ENCODE measurements at regions not wholly inside any gene's neighbourhood (a gene's known extent, or its start where the extent isn't known, plus 50 kb on each side); places are given as distances from the start of the nearest gene placed in this dataset.
A peak's percentile ranks its signal among the peaks of the same experiment; 100 is the strongest.
"Not testable (repeated sequence)": the region's sequence is repeated elsewhere in the genome, so short reads cannot be mapped to it uniquely, and the experiment has no call there.

DNA sequence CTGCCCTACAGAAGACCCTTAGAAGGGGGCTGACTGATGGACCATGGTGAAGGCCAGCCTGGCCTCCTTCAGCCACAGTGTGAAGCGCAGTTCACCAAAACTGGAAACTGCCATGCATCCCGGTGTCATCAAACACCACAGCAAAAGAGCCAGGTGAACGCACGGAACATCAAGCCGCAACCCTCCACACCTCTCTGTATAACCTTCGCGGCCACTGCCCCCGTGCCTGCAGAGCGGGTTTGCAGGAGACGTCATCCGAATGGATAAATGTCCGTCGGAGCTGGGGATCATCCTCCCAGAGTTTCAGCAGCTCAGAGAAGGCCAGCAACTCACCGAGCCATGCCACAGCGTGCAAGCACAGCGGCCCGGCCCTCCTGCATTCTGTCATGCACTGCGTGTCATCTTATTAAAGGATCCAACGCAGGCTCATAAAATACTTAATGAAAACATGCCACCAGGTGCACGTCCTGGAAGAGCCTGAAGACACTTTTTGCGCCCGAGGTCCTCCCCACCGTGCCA is 309.9 kb downstream of the BRD1 start:
- no peak for DNase-seq (ENCODE audit: low read depth in 4 of 4, low spot score in 3 of 4)

DNA sequence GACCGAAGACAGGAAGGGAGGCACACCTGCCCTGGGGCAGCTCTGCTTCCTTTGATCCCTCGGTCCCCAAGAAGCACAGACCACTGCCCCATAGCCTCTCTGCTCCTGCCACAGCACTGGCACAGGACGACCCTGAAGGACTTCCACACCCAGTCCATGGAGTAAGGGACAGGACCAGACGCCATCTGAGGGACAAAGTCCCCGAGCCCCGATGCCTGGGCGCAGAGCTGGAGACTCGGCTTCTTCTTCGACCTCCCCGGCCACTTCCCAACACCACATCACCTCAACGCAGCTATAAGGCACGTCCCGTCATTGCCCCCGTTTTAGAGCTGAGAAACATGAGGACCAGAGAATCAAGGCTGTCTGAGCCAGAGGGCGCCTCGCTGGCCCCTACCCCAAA is 310.5 kb downstream of the BRD1 start:
- DNase-seq (ENCODE audit: low read depth in 4 of 4, low spot score in 3 of 4): no peak

DNA sequence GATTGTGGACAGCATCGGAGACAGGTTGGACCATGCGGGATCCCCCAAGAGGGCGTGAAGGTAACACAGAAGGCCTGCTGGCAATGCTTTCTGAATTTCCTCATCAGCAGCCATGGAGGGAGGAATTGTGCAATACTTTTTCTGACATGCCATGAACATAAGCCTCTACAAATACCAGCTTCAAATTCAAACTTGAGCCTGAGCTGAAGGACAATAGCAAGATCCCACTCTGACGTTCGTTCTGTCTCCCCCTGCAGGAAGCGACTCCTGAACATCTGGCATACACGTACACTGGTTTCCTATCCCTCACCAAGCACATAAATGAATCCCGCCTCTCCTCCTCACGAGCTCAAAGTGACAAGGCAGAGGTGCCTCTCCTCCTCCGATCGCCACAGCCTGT is 312.2 kb downstream of the BRD1 start:
- DNase-seq (ENCODE audit: low read depth in 4 of 4, low spot score in 3 of 4): no peak

DNA sequence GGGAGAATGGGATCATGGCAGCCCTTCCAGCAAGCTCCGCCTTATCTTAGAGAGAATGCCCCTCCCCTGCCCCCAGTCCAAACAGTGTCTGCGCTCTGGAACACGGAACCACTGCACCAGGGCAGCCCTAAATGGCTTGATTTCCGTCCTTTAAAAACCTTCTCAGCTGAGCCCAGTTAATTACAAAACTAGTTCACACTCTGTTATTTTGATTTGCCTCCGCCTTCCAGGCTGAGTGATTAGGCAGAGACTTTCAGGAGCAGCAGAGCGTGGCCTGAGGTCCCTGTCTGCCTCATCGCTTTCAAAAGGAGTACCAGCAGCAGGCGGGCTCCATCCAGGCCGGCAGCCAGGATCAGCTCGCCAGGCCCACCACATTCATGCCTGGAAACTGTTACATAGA is 313.0 kb downstream of the BRD1 start:
- peak in 1 of 4 donors; percentile 15 for DNase-seq (ENCODE audit: low read depth in 4 of 4, low spot score in 3 of 4)

DNA sequence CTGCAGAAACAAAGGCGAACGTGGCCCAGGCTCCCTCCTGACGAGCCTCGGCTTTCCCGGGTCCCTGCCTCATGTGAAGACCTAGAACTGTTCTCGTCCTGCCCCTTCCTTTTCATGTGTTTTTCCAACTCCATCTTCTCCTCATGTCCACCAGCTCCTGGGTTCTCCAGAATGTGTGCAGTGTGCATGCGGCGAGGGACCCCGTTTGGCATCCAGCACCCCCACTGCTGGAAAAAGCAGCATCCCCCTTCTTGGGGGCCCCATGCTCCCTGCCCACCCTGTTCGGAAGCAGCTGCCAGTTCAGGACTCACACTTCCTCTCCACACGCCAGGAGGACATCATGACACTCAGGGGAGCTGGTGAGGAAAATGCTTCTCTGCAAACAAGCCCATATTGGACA is 313.5 kb downstream of the BRD1 start:
- DNase-seq (ENCODE audit: low read depth in 4 of 4, low spot score in 3 of 4): no peak

DNA sequence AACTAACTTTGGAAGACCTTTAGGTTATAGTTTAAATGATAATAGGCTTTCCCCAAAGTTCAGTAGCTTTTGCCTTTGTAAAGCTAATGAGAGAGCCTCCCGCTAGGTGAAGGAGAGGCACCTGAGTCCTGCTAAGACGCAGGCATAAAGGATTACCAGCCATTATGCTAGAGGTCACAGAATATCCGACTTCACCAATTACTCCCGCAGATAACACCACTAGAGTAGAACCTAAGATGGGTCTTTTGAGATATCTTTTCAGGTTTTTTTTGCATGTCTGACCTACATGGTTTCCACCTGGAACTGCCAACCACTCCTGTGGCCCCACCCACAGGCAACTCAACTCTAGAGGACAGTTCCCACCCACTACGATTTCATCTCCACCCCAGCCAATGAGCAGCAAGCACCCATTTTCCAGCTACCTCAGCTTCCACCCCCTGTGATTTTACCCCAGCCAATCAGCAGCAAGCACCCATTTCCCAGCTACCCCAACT is 314.3 kb downstream of the BRD1 start:
- DNase-seq (ENCODE audit: low read depth in 4 of 4, low spot score in 3 of 4): no peak

DNA sequence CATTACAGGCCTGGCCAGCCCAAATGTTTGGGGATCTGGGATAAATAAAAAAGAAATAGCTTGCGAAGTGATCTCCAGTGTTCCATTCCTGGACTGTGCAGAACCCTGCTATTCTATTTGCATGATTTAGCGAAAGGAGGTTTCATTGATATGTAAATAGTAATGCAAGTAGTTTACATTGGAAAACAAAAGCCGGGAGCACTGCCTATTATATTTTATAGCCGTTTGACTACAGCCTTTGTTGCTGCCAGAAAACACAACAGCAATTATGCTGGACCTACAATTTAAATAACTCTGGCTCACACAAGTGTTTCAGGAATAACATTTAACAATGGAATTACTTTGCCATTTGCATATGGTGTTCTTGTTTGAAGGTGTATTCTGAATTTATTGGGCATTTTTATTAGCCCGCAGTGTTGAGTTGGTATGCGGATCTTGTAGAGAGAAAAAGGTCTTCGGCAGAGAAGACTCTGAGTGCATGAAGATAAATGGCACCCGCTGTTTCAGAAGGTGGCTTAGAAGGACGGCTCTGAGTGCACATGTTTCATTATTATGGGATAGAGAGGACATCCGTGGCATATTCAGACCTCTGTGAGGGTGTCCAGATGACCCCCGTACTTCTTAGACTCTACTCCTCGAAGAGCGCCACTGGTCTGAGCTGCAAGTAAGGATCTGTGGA is 315.0 kb downstream of the BRD1 start:
- DNase-seq (ENCODE audit: low read depth in 4 of 4, low spot score in 3 of 4): no peak

DNA sequence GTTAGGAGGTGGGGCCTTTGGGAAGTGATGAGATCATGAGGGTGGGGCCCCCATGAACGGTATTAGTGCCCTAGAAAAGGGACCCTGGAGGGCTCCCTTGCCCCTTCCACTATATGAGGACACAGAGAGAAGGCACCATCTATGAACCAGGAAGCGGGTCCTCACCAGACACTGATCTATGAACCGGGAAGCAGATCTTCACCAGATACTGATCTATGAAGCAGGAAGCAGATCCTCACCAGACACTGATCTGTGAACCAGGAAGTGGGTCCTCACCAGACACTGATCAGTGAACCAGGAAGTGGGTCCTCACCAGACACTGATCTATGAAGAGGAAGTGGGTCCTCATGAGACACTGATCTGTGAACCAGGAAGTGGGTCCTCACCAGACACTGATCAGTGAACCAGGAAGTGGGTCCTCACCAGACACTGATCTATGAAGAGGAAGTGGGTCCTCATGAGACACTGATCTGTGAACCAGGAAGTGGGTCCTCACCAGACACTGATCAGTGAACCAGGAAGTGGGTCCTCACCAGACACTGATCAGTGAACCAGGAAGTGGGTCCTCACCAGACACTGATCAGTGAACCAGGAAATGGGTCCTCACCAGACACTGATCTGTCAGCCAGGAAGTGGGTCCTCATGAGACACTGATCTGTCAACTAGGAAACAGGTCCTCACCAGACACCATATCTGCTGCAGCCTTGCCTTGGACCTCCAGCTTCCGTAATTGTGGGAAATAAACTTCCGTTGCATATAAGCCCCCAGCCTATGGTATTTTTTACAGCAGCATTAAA is 316.1 kb downstream of the BRD1 start:
- not testable (repeated sequence) for DNase-seq (ENCODE audit: low read depth in 4 of 4, low spot score in 3 of 4)

DNA sequence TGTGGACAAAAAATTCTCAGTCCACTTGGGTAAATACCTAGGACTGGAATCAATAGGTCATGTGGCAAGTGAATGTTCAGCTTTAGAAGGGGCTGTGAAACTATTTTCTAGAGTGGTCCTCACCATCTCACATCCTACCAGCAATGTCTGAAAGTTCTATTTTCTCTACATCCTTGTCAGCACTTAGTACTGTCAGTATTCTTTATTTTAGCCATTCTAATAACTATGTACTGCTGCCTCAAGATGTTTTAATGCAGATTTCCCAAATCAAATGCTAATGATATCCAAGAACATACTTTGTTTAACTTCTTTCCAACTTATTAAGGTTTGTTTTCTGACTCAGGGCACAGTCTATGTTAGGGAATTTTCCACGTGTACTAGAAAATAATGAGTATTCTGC is 317.0 kb downstream of the BRD1 start:
- DNase-seq (ENCODE audit: low read depth in 4 of 4, low spot score in 3 of 4): no peak

DNA sequence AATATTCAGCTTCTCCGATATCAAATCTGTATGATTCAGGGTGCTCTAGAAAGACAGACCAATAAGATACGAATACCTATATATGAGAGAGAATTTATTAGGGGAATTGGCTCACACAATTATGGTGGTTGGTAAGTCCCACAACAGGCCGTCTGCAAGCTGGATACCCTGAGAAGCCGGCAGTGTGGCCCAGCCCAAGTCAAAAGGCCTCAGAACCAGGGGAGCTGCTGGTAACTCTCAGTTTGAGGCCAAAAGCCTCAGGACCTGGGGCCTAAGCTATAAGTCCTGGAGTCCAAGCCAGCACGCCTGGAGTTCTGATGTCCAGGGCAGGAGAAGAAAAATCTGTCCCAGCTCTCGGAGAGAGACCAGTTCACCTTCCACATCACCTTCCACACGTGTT is 318.7 kb downstream of the BRD1 start:
- DNase-seq (ENCODE audit: low read depth in 4 of 4, low spot score in 3 of 4): no peak

DNA sequence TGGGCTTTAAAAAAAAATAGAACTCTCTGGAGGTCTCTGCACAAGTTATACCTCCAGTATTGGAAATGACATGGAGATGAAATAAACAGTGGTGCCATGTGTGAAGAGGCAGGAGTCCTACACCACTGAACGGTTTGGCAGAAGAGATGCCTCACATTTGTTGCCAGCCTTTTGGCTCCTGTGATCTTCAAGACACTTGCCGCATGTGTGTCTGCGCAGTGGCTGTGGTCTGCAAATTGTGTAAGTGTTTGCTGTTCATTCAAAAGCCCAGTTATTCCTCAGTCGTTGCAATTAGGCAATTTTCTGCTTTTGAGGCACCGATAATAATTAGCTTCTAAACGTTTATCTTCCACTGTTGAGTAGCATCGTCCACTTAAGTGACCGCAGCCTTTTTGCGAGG is 319.1 kb downstream of the BRD1 start:
- no peak for DNase-seq (ENCODE audit: low read depth in 4 of 4, low spot score in 3 of 4)

DNA sequence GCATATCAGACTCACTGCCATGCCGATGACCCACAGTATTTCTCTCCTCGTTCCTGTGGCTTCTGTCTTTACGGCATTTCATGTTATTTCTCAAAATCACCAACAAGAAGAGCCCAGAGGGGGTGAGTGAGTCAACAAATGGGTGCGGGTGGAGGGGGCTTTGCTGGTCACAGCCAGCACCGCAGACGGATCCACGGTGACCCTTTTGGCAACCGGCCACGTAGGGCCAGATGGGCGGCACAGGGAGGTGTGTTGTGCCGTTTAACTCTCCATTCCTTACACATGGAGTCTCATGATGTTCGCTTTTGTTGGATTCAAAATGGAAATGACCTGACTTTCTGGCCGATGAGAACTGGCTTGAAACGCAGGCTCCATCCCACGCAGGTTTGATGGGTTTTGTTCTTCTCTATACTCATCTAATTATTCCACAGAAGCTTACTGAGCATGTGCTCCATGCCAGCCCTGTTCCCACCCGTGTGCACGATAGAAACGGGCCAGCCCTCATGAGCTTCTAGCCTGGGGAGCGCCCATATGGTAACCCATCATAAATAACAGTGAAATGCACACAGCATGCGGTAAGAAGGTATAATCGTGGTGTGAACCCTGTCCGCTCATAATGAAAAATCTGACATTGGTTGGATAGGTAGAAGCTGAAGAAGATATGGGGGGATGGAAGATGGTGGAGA is 319.9 kb downstream of the BRD1 start:
- DNase-seq (ENCODE audit: low read depth in 4 of 4, low spot score in 3 of 4): no peak

DNA sequence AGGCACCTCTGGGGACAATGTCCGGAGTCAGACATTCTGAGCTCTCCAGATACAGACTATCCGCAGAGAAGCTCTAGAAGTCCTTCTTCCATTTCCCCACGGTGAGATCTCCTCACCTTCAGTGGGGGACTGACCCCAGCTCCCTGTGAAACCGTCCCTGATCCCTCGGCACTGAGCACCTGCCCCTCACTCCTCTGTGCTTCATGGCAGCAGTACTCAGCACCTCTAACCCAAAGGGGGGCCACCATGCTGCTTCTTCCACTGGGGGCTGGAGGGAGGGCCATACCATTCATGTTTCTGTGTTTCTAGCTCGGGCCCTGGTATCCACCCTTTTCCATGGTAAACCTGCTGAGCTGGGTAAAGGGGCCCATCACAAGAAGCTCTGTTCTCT is 321.7 kb downstream of the BRD1 start:
- DNase-seq (ENCODE audit: low read depth in 4 of 4, low spot score in 3 of 4): no peak

DNA sequence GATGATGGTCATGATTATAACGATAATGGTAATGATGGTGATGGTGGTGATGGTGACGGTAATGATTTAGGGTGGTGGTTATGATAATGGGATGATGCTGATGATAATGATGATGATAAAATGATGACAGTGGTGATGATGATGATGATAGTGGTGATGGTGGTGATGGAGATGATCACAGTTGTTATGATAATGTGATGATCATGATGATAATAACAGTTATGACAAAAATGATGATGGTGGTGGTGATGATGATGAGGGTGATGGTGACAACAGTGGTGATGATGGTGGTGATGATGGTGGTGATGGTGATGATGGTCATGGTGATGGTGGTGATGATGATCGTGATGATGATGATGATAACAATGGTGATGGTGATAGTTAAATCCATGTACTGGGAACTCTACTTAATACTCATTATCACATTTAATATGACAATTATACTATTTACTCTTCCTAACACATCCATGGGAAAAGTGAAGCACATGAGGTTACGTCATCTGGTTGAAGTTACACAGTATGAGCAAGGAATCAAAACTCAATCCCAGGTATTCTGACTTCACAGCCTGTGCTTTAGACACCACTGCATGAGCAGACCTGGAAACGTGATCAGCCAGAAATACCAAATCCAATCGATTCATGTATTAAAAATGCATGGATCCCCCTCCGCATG is 322.2 kb downstream of the BRD1 start:
- DNase-seq (ENCODE audit: low read depth in 4 of 4, low spot score in 3 of 4): no peak

DNA sequence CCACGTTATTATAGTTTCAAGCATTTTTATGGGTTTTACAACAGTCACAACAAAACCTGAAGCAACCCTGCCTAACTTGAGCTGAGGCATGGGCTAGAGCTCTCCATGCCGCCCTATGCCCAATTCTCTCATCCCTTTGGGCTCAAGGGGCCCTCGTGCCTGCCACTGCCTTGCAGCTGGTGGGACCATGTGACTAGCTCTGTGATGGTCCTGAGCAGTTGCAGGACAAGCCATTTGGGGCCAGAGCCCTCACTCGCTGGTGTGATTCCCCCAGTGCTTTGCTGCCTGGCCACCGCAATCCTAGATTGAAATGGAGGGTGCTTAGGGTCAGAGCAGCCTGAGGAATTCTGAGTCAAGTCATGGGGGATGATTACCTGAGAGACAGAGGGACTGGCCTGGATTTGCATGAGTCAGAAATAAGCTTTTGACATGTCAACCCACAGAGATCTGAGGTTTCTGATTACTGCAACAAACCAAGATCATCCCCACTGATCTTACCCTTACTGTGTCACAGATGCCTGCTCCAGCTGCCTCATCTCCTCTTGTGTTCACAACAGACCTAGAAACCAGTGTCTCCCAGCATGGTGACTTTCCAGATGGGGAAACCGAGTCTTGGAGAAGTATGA is 323.7 kb downstream of the BRD1 start:
- no peak for DNase-seq (ENCODE audit: low read depth in 4 of 4, low spot score in 3 of 4)

DNA sequence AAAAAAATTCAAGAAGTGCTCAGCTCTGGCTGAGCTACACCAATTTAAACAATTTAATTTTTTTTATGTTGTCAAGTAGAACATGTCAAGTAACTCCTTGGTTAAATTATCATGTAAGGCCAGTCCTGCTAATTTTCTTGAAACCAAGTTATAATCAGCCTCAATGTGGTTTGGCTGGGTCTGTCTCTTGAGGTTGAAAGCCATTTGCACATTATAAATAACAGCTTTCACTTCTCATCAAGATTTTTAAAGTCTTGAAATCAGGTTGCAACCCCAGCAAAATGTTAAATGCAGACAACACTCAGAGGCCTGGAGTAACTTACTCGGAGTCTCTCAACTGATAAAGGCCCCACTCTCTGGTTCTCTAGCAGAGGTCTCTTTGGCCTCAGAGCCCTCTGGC is 324.4 kb downstream of the BRD1 start:
- no peak for DNase-seq (ENCODE audit: low read depth in 4 of 4, low spot score in 3 of 4)

DNA sequence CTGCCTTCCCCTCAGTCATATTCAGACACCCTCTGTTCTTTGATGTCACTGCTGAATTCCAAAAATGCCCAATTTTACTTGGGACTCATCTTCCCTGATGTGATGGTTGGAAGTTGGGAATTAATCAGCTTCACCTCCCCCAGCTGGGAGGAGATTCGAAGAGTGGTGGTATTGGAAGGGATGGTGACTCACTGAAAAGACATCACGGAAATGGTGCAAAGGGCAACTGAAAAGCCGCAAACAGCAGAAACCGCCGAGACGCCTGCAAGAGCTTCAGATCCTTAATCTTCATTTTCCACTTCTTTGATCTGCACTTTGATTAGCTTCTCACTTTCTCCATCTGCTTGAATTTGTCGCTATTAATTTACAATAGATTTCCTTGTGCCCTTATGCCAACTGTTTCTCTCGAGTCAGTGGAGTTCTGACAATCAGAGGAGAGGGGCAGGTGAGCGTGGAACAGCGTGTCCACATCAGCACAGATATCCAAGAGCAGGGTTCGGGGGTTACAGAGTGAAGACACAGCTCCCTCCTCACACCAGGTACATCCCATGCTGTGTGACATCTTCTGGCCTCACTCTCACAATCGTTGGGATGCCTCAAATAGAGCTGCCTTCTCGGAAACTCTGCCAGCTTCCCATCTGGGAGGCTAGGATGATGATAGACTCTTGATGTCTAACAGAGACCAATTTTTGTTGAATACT is 325.4 kb downstream of the BRD1 start:
- DNase-seq (ENCODE audit: low read depth in 4 of 4, low spot score in 3 of 4): no peak

DNA sequence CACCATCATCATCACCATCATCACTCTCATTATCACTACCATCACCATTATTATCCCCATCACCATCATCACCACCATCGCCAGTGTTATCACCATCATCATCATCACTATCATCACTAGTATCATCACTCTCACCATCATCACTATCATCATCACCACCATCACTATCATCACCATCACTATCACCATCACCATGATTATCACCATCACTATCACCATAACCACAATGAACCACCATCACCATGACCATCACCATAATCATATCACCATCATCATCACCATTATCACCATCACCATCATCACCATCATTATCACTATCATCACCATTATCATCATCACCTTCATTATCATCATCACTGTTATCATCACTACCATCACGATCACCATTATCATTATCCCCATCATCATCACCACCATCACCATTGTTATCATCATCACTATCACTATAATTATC is 326.7 kb downstream of the BRD1 start:
- DNase-seq (ENCODE audit: low read depth in 4 of 4, low spot score in 3 of 4): no peak

DNA sequence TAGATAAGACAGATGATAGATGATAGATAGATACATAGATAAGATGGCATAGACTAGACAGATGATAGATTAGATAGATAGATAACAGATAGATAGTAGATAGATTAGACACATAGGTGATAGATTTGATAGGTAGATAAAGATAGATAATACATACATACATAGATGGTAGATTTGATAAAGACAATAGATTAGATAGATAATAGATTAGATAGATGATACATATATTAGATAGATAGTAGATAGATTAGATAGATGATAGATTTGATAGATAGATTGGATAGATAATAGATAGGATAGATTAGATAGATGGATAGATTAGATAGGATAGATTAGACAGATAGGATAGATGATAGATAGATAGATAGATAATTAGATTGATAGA is 327.6 kb downstream of the BRD1 start:
- no peak for DNase-seq (ENCODE audit: low read depth in 4 of 4, low spot score in 3 of 4)
